ENCODE measurements at regions not wholly inside any gene's neighbourhood (a gene's known extent, or its start where the extent isn't known, plus 50 kb on each side); places are given as distances from the start of the nearest gene placed in this dataset.

- no peak for TF ChIP-seq SMC3 (conservative IDR thresholded peaks at IDR 0.05; ENCODE audit: poor library complexity)
- no peak for TF ChIP-seq POLR2AphosphoS5 (IDR thresholded peaks at IDR 0.05)
- TF ChIP-seq REST (IDR thresholded peaks at IDR 0.05; ENCODE audit: borderline replicate concordance), result no peak
- TF ChIP-seq TAF1 (IDR thresholded peaks at IDR 0.05; ENCODE audit: low read depth), result no peak
- TF ChIP-seq RAD21 (conservative IDR thresholded peaks at IDR 0.05), result no peak
- TF ChIP-seq CTCF (IDR thresholded peaks at IDR 0.05; ENCODE audit: poor library complexity, severe bottlenecking), result no peak
These were observed 204.9 kb downstream of the KIF26A start for GRCh38 chr14:104343294-104343625.
